ENCODE measurements at regions not wholly inside any gene's neighbourhood (a gene's known extent, or its start where the extent isn't known, plus 50 kb on each side); places are given as distances from the start of the nearest gene placed in this dataset.
"Not testable (repeated sequence)": the region's sequence is repeated elsewhere in the genome, so short reads cannot be mapped to it uniquely, and the experiment has no call there.

- no peak for DNase-seq
Observed at GRCh38 chr7:51645255-51645654, 328.6 kb upstream of the COBL start.

DNA sequence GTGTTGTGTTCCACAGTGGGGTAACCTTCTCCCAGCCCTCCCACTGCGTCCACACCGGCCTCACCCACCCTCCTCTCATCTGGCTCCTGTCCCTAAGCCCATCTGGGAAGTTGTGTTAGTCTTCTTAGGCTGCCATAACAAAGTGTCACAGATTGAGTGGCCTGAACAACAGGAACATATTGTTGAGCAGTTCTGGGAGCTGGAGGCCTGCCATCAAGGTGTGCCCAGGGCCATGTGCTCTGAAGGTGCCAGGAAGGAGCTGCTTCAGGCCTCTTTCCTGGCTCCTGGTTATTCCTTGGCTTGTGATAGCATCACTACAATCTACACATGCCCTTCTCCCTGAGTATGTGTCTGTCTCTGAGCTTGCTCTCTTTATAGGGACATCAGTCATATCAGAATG is 327.6 kb upstream of the COBL start:
- no peak for DNase-seq

- no peak for DNase-seq
Observed at GRCh38 chr7:51640841-51641240, 324.2 kb upstream of the COBL start.

DNA sequence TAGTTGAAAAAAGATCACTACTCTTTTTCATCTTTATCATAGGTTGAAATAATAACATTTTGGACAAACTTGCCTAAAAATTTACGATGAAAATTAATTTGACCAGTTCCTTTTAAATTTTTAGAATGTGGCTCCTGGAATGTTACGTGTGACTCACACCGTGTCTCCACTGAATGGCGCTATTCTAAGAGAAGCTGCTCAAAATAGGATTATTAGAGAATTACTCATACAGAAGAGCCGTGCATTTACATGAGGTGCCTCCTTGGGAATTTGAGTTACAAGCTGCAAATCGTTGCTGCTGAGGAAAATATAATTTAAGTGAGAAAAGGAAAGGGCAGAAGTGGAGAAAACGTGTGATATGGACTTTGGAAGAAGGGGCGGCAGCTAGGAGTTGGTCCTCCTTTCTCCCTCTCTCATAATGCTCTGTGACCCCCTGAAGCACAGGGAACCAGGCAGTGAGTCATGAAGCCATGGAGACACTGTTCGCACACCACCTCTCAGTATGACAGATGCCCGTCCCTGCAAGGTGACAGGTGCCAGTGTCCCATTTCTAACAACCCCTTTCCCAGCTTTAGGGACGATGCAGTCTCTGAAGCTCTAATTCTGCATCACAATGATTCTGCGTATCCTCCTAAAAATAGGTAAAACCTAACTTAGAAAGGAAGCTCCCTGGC is 323.2 kb upstream of the COBL start:
- DNase-seq, result no peak

GRCh38 chr7:51636503-51636902 is 319.9 kb upstream of the COBL start:
- no peak for DNase-seq

DNA sequence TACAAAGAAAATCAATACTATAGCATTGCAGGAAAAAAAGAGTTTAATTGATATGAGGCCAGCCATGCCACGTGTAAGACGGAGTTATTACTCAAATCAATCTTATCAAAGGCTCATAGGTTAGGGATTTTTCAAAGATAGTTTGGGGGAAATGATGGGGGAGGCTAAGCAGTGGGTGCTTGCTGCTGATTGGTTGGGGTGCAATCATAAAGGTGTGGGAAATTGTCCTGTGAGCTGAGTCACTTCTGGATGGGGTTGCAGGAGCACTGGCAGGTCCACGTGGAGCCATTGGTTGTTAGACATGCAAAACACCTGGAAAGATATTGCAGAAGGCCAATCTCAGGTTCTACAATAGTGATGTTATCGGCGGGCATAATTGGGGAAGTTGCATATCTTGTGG is 319.2 kb upstream of the COBL start:
- no peak for DNase-seq

- no peak for DNase-seq
Observed at GRCh38 chr7:51634538-51634937, 317.9 kb upstream of the COBL start.

DNA sequence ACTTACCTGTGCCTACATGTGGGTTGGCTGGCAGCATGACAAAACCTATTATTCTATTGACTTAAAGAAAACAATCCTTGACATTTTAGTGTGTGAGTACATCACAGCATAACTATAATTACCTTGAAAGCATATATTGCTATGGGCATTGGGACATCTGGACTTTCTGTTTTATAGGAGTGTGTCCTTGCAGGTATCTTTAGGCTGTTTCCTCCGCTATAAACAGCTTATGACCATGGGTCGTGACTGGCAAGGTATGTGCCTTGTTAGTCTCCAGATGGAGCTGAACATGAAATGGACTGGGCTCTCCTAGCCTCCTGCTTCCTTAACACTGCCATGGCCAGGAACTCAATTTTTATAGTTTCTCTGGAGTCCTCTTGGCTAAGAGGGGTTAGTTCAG is 317.4 kb upstream of the COBL start:
- DNase-seq, result no peak

DNA sequence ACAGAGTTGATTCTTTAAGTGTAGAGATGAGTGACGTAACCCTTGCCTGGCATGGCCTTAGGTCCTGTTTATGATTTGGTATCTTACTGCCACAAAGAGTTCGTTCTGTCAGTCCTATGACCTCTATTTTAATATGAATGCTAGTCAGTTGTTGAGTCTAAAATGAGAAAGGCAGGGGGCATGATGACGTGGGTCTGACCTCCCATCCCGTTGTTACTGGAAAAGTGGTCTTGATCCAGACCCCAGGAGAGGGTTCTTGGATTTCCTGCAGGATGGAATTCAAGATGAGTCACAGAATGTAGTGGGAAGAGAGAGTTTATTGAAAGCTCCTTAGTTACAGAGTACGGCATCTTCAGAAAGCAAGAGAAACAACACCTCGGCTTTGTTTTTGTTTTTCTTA is 317.0 kb upstream of the COBL start:
- DNase-seq, result no peak

DNA sequence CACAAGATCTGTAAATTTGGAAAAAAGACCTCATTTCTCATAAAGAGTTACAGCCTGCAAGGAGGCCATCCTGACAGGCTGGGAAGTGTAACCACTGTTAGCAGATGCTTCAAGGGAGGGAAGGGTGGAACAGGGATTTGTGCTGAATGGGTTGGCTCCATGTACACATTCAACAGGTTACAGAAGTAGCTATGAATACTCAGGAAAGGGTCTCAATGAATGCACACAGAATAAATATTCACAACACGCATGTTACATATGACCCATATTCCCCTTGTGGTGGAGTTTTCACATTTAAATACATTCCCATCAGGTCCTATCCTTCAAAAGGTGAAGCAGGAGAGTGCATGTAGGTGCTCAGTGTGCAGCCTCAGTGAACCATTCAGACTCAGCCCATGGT is 316.4 kb upstream of the COBL start:
- DNase-seq, result no peak

GRCh38 chr7:51630933-51631332 is 314.3 kb upstream of the COBL start:
- no peak for DNase-seq

GRCh38 chr7:51629206-51629605 is 312.6 kb upstream of the COBL start:
- no peak for DNase-seq

DNA sequence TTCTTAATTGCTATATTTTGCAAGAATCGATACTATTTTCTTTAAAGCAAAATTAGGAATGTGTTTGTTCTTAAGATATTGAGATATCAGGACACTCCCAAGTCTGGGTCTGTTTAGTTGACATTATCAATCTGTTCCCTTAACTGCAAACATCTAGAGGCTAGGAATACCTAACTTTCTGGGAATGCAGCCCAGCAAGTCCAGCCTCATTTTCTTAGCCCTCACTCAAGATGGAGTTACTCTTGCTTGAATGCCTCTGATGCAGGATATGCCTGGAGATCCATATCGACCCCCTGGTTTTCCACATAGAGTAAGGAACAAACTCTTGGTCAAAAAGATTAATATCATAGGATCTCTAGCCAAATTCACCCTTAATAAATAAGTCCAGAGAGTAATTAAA is 305.3 kb upstream of the COBL start:
- DNase-seq, result no peak

GRCh38 chr7:51620706-51621105 is 304.1 kb upstream of the COBL start:
- DNase-seq, result no peak

DNA sequence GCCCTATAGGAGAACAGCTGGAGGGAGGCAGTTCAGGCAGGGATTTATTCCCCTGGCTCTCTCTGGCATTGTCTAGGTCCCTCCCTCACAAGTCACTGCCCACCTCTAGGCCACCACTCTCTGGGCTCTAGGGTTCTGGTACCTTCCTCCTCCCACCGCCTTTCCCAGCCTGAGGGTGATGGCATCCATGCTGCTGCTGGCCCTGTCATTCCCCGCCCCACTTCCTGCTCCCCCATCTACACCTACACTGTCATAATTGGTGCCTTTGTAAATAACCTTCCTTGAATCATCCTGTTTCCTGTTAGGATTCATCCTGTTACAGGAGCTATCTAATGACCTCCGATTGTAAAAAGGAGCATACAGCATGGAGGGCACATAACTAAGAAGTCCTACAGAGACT is 303.3 kb upstream of the COBL start:
- no peak for DNase-seq

DNA sequence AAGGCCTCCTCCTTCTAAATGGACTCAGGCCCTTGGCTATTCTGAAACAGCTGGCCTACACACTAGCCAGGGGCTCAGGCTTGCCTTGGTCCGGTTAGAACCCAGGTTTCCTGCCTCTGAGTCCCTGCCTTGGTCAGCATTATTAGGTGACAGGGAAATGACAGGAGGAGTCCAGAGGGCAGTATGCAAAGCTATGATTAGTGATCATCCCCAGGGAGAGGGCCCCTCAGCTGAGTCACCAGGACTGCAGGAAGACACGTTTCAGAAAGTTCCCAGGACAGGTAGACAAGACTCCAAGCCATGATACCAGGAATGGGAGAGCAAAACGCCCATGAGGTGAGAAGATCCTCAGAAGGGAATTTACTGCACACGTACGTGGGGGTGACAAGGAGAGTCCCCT is 301.1 kb upstream of the COBL start:
- no peak for DNase-seq

DNA sequence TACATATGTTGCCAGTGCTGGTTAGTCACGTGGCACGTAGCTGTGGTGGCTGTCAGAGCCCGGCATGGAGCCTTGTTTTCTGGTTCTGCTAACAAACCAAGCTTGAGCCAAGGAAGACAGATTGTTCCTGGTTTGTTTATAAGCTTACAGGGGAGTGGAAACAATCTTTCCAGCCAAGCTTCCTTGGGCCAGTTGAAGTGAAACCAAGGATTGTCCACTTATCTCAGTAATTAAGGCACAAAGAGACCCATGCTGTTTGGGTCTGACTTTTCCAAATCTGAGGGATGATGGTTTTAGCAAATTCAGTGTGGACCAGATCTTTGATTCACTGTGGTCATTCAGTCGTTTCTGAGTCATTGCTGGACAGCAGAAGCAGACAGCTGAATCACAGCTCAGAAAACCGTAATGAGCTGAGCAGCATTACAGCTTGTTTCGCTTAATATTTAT is 297.3 kb upstream of the COBL start:
- no peak for DNase-seq

- no peak for DNase-seq
Observed at GRCh38 chr7:51611937-51612336, 295.3 kb upstream of the COBL start.

GRCh38 chr7:51607447-51607846 is 290.8 kb upstream of the COBL start:
- no peak for DNase-seq

- no peak for DNase-seq
Observed at GRCh38 chr7:51606601-51607154, 290.1 kb upstream of the COBL start.

DNA sequence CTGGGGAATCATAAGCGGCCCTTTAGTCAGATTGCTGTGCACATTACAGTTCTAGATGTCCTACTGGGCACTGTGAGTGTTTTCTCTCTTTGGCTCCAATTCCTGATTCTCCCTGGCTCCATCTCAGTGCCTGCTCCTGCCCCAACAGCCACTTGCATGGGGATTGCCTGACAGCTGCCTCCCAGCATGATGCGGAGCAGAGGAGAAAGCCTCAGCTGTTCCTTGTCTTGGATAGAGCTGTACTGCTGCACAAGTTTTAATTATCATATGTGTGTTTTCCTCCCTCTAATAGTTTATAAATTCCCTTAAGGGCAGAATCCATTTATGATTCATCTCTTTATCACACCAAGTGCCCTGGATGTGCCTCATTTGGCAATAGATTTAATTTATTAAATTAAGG is 285.8 kb upstream of the COBL start:
- no peak for DNase-seq

DNA sequence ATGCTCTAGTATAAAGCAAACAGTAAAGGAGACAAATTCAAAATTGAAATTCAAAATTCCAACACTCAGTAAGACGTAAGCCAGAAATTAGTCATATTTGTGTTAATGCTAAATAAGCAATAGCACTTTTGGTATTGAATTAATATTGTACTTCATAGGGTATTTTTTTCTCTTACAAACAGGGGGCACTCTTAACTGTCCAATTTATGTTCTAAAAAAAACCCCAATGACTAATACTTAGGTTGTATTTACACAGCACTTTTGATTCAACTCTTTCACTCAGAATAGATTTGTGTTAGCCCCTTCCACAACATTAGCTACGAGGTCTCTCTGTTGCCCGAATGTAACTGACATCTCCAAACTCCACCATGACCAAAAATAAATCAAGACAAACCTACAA is 284.9 kb upstream of the COBL start:
- DNase-seq, result no peak

- DNase-seq, result not testable (repeated sequence)
Observed at GRCh38 chr7:51599935-51600334, 283.3 kb upstream of the COBL start.

GRCh38 chr7:51593628-51594027 is 277.0 kb upstream of the COBL start:
- no peak for DNase-seq
